Panc1 (cell line): ENCODE measurements at regions not wholly inside any gene's neighbourhood (a gene's known extent, or its start where the extent isn't known, plus 50 kb on each side); places are given as distances from the start of the nearest gene placed in this dataset.

Experiments
- SIN3A ChIP-seq: IDR thresholded peaks from 2 replicates; pipeline ENCODE4 v1.6.1; 2012; ENCODE audit warnings: low read depth, mild to moderate bottlenecking, low read length, moderate library complexity, borderline replicate concordance; ENCODE audit not compliant: insufficient read depth
- TF ChIP-seq, protein P1 (sequence below): fragments of 450-650 bp; IDR thresholded peaks from 2 replicates; pipeline ENCODE4 v1.5.1; 2017; ENCODE audit warnings: mild to moderate bottlenecking
- TF ChIP-seq, protein P2 (sequence below), 2 experiments: IDR thresholded peaks; 2 replicates each; pipeline ENCODE4 v1.6.1; 2011 to 2012; ENCODE audit warnings: low read depth in 2 of 2, control low read depth in 1 of 2, low read length in 1 of 2, mild to moderate bottlenecking in 1 of 2, moderate library complexity in 1 of 2; ENCODE audit not compliant: insufficient read depth in 1 of 2

DNA sequence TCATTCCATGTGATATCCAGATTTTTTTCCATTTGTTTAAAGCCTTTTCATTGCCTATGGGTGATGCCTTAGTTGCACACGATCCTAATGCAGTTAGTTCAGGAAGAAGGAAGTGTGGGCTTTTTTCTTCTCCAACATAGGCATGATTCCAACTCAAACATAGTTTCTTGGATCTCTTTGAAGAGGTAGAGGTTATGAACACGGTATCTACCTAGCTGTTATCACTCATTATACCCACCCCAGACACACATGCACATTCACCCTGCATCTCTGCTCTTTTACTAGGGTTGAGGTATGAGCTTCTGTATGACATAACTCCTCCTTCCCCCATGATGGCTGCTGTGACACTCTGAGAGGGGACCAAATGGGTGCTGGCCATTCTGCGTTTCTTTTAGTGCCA lies 122.1 kb upstream of the ZNF648 start:
- TF ChIP-seq, protein P1, sequence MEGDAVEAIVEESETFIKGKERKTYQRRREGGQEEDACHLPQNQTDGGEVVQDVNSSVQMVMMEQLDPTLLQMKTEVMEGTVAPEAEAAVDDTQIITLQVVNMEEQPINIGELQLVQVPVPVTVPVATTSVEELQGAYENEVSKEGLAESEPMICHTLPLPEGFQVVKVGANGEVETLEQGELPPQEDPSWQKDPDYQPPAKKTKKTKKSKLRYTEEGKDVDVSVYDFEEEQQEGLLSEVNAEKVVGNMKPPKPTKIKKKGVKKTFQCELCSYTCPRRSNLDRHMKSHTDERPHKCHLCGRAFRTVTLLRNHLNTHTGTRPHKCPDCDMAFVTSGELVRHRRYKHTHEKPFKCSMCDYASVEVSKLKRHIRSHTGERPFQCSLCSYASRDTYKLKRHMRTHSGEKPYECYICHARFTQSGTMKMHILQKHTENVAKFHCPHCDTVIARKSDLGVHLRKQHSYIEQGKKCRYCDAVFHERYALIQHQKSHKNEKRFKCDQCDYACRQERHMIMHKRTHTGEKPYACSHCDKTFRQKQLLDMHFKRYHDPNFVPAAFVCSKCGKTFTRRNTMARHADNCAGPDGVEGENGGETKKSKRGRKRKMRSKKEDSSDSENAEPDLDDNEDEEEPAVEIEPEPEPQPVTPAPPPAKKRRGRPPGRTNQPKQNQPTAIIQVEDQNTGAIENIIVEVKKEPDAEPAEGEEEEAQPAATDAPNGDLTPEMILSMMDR = no peak
- TF ChIP-seq SIN3A = no peak
- TF ChIP-seq, protein P2, sequence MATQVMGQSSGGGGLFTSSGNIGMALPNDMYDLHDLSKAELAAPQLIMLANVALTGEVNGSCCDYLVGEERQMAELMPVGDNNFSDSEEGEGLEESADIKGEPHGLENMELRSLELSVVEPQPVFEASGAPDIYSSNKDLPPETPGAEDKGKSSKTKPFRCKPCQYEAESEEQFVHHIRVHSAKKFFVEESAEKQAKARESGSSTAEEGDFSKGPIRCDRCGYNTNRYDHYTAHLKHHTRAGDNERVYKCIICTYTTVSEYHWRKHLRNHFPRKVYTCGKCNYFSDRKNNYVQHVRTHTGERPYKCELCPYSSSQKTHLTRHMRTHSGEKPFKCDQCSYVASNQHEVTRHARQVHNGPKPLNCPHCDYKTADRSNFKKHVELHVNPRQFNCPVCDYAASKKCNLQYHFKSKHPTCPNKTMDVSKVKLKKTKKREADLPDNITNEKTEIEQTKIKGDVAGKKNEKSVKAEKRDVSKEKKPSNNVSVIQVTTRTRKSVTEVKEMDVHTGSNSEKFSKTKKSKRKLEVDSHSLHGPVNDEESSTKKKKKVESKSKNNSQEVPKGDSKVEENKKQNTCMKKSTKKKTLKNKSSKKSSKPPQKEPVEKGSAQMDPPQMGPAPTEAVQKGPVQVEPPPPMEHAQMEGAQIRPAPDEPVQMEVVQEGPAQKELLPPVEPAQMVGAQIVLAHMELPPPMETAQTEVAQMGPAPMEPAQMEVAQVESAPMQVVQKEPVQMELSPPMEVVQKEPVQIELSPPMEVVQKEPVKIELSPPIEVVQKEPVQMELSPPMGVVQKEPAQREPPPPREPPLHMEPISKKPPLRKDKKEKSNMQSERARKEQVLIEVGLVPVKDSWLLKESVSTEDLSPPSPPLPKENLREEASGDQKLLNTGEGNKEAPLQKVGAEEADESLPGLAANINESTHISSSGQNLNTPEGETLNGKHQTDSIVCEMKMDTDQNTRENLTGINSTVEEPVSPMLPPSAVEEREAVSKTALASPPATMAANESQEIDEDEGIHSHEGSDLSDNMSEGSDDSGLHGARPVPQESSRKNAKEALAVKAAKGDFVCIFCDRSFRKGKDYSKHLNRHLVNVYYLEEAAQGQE (IDR thresholded peaks at IDR 0.05; ENCODE audit: insufficient read depth in 1 of 2, low read depth in 2 of 2, low read length in 1 of 2) = no peak
